Endothelial cell of umbilical vein (primary cell): ENCODE measurements at regions not wholly inside any gene's neighbourhood (a gene's known extent, or its start where the extent isn't known, plus 50 kb on each side); places are given as distances from the start of the nearest gene placed in this dataset.

Source experiments
- BruUV-seq: library from RNA; stranded (reverse); fragments of 400-500 nt; replicated peaks from 2 replicates; lab custom pipeline; 2021; lab: Mats Ljungman, UMichigan
- CTCF ChIA-PET: fragments of 300-600, 350-600 bp; sonication (Branson Sonifier 250); formaldehyde crosslinking; loops from one replicate; lab custom pipeline; 2021; ENCODE audit warnings: antibody characterized with exemption, inconsistent platforms; lab: Charles Lee
- POLR2A ChIA-PET: fragments of 300-600, 350-600 bp; sonication (Branson Sonifier 250); formaldehyde crosslinking; loops from one replicate; lab custom pipeline; 2021; ENCODE audit warnings: antibody characterized with exemption, inconsistent platforms; lab: Charles Lee
- DNase-seq: peaks from one replicate; pipeline ENCODE4 v3.0.0-alpha.2; 2011; ENCODE audit warnings: low read depth, low spot score
- FAIRE-seq: peaks from 2 replicates; lab custom pipeline; 2011; peaks lifted over from hg19 to GRCh38; lab: Jason Lieb, UNC
- H2AFZ ChIP-seq: 2 replicates; pipeline ENCODE4 v1.6.0; 2012; ENCODE audit warnings: low read depth, low read length, control low read depth, inconsistent platforms
- H3K27ac ChIP-seq: 2 replicates; pipeline ENCODE4 v1.5.1; 2011; ENCODE audit warnings: low read depth, mild to moderate bottlenecking, control low read depth, low read length, moderate library complexity; ENCODE audit not compliant: insufficient read depth
- H3K27me3 ChIP-seq, 2 experiments: 2 replicates each; pipeline versions ENCODE4 v1.6.0 to v1.6.1; 2011; ENCODE audit warnings: low read length in 2 of 2, mixed read lengths in 1 of 2; ENCODE audit not compliant: control insufficient read depth in 2 of 2, insufficient read depth in 2 of 2
- H3K36me3 ChIP-seq, 2 experiments: 2 replicates in 1 of 2; 3 replicates in 1 of 2; pipeline ENCODE4 v1.5.1; 2011; ENCODE audit warnings: low read length in 2 of 2, mild to moderate bottlenecking in 1 of 2, moderate library complexity in 1 of 2; ENCODE audit not compliant: control insufficient read depth in 2 of 2, insufficient read depth in 2 of 2; ENCODE audit errors: extremely low read depth in 1 of 2
- H3K4me1 ChIP-seq: 3 replicates; pipeline ENCODE4 v1.5.1; 2011; ENCODE audit warnings: mild to moderate bottlenecking, low read length; ENCODE audit not compliant: control insufficient read depth, insufficient read depth; ENCODE audit errors: extremely low read depth
- H3K4me2 ChIP-seq: 2 replicates; pipeline ENCODE4 v1.6.1; 2011; ENCODE audit warnings: low read length, control low read depth, mixed read lengths; ENCODE audit not compliant: insufficient read depth
- H3K4me3 ChIP-seq, 3 experiments: fragments of 200-600 bp in 1 of 3; sonication (generic), shearing (Covaris generic) in 1 of 3; replicated peaks in 1 of 3; 2 replicates each; pipeline ENCODE4 v1.5.1; 2011 to 2016; ENCODE audit warnings: control low read depth in 3 of 3, low read length in 3 of 3, mild to moderate bottlenecking in 2 of 3, inconsistent platforms in 1 of 3, low read depth in 1 of 3, moderate library complexity in 1 of 3; ENCODE audit not compliant: insufficient read depth in 1 of 3
- H3K79me2 ChIP-seq: 2 replicates; pipeline ENCODE4 v1.6.0; 2012; ENCODE audit warnings: low read length, inconsistent platforms; ENCODE audit not compliant: control insufficient read depth, insufficient read depth
- H3K9ac ChIP-seq: replicated peaks from 2 replicates; pipeline ENCODE3; 2011; ENCODE audit warnings: low read length, control low read depth; ENCODE audit not compliant: insufficient read depth; ENCODE audit errors: extremely low read depth
- H3K9me1 ChIP-seq: replicated peaks from 3 replicates; pipeline ENCODE4 v1.6.0; 2011; ENCODE audit warnings: mild to moderate bottlenecking, low read length; ENCODE audit not compliant: control insufficient read depth, insufficient read depth; ENCODE audit errors: extremely low read depth
- H3K9me3 ChIP-seq: replicated peaks from 2 replicates; pipeline ENCODE4 v1.5.1; 2012; ENCODE audit warnings: low read length, inconsistent platforms; ENCODE audit not compliant: control insufficient read depth, insufficient read depth
- H4K20me1 ChIP-seq: replicated peaks from 2 replicates; pipeline ENCODE3; 2011; ENCODE audit warnings: mild to moderate bottlenecking, low read length; ENCODE audit not compliant: control insufficient read depth, insufficient read depth; ENCODE audit errors: extremely low read depth
- EZH2 ChIP-seq: IDR thresholded peaks from 2 replicates; pipeline ENCODE4 v1.6.1; 2012; ENCODE audit warnings: borderline replicate concordance, low read depth, mild to moderate bottlenecking, moderate library complexity, low read length, inconsistent platforms; ENCODE audit not compliant: severe bottlenecking
- FOS ChIP-seq: IDR thresholded peaks from 2 replicates; pipeline ENCODE4 v1.6.1; 2011; ENCODE audit warnings: mild to moderate bottlenecking, low read length, moderate library complexity, borderline replicate concordance; ENCODE audit not compliant: insufficient read depth
- GATA2 ChIP-seq: IDR thresholded peaks from 2 replicates; pipeline ENCODE4 v1.7.0; 2011; ENCODE audit warnings: low read depth, mild to moderate bottlenecking, moderate library complexity, mixed read lengths, low read length; ENCODE audit not compliant: insufficient read length, insufficient read depth
- JUN ChIP-seq: IDR thresholded peaks from 2 replicates; pipeline ENCODE4 v1.6.1; 2011; ENCODE audit warnings: borderline replicate concordance, low read depth; ENCODE audit not compliant: insufficient read length, insufficient read depth
- MYC ChIP-seq: IDR thresholded peaks from one replicate; pipeline ENCODE4 v1.6.1; 2011; ENCODE audit warnings: mild to moderate bottlenecking, low read depth, low read length
- POLR2A ChIP-seq: IDR thresholded peaks from 2 replicates; pipeline ENCODE4 v1.6.1; 2012; ENCODE audit warnings: low read depth, mild to moderate bottlenecking, control low read depth, low read length
- POLR2AphosphoS5 ChIP-seq: IDR thresholded peaks from 2 replicates; pipeline ENCODE4 v1.6.1; 2012; ENCODE audit warnings: low read depth, mild to moderate bottlenecking, control low read depth, low read length, moderate library complexity; ENCODE audit not compliant: insufficient read depth
- dilution Hi-C: fragments of 300-500 bp; cut with MboI; formaldehyde crosslinking; loops from one replicate; pipeline ENCODE4 v1.15.0; 2019; ENCODE audit warnings: low sequenced_read_pairs; ENCODE audit not compliant: extremely low pct_ligation_motif_present
- intact Hi-C: fragments of 100-400 bp; cut with micrococcal nuclease; formaldehyde crosslinking; loops from one replicate; pipeline ENCODE4 v1.10.0; 2022
- TF ChIP-seq, protein P1 (sequence below): IDR thresholded peaks from 2 replicates; pipeline ENCODE4 v1.6.1; 2011; ENCODE audit not compliant: insufficient read depth, insufficient read length
- TF ChIP-seq, protein P2 (sequence below), 2 donors: IDR thresholded peaks; 1 replicate in 1 of 2; 2 replicates in 1 of 2; pipeline ENCODE4 v1.5.1; 2011; ENCODE audit warnings: low read length in 2 of 2, mild to moderate bottlenecking in 2 of 2, moderate library complexity in 2 of 2, control low read depth in 1 of 2, inconsistent platforms in 1 of 2, low read depth in 1 of 2; ENCODE audit not compliant: insufficient read depth in 1 of 2; ENCODE audit errors: extremely low read depth in 1 of 2

DNA sequence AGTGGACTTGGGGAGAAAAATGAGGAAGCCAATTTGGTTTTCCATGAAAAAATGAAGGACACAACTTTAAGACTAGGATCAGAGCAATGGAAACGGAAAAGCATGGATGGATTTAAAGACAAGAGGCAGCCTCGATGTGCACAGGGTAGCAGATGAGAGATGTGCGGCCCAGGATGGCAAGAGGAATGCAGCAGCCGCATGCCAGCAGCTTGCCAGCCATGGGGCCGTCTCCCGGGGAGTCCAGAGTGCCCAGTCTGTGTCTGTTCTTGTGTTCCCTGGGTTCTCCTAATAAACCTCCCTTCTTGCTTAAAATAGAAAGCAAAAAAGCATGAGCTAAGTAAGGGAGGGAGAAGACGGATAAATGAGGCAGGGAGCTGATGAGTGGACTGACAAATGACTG, 68.0 kb upstream of the IQSEC1 start:
- dilution Hi-C loops: no loop called here
- no peak overlapping the region for H3K4me2 ChIP-seq
- FAIRE-seq (no peak), DNase-seq (no peak)
- H3K9me1 ChIP-seq: no peaks in the 10 kb centered on the region
- H3K4me1 ChIP-seq: no peaks in the 10 kb centered on the region
- no peak overlapping the region for H3K9ac ChIP-seq
- H3K36me3 ChIP-seq: no peaks in the 10 kb centered on the region
- no TSS peak for BruUV-seq
- no peaks in the 10 kb centered on the region for H3K9me3 ChIP-seq
- POLR2A ChIA-PET: no interaction called here
- H3K27me3 ChIP-seq: no peaks in the 10 kb centered on the region
- no peak overlapping the region for H3K27ac ChIP-seq
- TF ChIP-seq POLR2A (no peak), POLR2AphosphoS5 (no peak), FOS (no peak), MYC (no peak), JUN (no peak), GATA2 (no peak), EZH2 (no peak)
- TF ChIP-seq, protein P1, sequence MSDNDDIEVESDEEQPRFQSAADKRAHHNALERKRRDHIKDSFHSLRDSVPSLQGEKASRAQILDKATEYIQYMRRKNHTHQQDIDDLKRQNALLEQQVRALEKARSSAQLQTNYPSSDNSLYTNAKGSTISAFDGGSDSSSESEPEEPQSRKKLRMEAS: no peak
- TF ChIP-seq, protein P2, sequence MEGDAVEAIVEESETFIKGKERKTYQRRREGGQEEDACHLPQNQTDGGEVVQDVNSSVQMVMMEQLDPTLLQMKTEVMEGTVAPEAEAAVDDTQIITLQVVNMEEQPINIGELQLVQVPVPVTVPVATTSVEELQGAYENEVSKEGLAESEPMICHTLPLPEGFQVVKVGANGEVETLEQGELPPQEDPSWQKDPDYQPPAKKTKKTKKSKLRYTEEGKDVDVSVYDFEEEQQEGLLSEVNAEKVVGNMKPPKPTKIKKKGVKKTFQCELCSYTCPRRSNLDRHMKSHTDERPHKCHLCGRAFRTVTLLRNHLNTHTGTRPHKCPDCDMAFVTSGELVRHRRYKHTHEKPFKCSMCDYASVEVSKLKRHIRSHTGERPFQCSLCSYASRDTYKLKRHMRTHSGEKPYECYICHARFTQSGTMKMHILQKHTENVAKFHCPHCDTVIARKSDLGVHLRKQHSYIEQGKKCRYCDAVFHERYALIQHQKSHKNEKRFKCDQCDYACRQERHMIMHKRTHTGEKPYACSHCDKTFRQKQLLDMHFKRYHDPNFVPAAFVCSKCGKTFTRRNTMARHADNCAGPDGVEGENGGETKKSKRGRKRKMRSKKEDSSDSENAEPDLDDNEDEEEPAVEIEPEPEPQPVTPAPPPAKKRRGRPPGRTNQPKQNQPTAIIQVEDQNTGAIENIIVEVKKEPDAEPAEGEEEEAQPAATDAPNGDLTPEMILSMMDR (IDR thresholded peaks at IDR 0.05; ENCODE audit: extremely low read depth in 1 of 2, insufficient read depth in 1 of 2, low read depth in 1 of 2, low read length in 2 of 2): no peak
- intact Hi-C loops: no loop called here
- no peak overlapping the region for H3K4me3 ChIP-seq
- H4K20me1 ChIP-seq: no peaks in the 10 kb centered on the region
- H3K79me2 ChIP-seq: no peaks in the 10 kb centered on the region
- no peak overlapping the region for H2AFZ ChIP-seq
- CTCF ChIA-PET: interaction anchor here (0.8 kb wide), 1 partner anchor 49 kb away, joined by 3 read pairs; no protein-coding TSS in a partner anchor
